ENCODE measurements at regions not wholly inside any gene's neighbourhood (a gene's known extent, or its start where the extent isn't known, plus 50 kb on each side); places are given as distances from the start of the nearest gene placed in this dataset.

- no peak for TF ChIP-seq CTCF (IDR thresholded peaks at IDR 0.05 in 4 of 5, conservative IDR thresholded peaks at IDR 0.05 in 1 of 5)
- TF ChIP-seq POLR2A (IDR thresholded peaks at IDR 0.05), result no peak
Measured at GRCh38 chr4:13059019-13059418, 425.1 kb downstream of the RAB28 start.
